ENCODE measurements at regions not wholly inside any gene's neighbourhood (a gene's known extent, or its start where the extent isn't known, plus 50 kb on each side); places are given as distances from the start of the nearest gene placed in this dataset.
"Not testable (repeated sequence)": the region's sequence is repeated elsewhere in the genome, so short reads cannot be mapped to it uniquely, and the experiment has no call there.

DNA sequence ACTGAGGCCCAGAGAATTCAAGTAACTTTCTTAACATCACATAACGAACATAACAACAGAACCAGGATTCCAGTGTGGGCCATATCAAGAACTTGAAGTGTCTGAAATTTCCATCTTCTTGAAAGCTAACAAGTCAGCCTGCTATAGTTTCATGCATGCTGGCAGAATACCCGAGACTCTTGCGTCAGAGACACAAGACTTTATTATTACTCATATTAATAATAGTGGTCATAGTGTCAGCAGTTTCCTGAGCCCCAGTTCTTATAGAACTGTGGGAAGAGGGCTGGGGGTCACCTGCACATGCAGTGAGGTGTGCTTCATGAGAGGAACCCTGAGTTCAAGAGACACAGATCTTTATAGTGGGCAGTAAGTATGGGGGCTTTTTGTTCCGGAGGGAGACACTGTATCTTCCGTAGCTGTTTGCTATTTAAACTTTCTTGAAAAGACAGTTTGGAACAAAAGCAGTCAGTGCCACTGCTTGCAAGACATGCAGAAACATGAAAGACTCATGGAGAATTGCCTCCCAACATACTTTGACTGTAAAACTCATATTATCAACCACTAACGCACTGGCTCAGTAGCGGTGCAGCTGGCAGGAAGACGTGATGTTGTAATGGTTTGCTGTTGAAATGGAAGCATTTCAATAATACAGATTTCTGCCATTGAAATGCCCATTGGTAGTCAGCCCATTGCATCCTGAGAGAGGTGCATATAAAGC lies 339.2 kb downstream of the ADGRL2 start:
- no peak for DNase-seq
- H3K4me3 ChIP-seq, result no peak overlapping the region
- no peaks in the 10 kb centered on the region for H3K36me3 ChIP-seq
- no peaks in the 10 kb centered on the region for H3K27me3 ChIP-seq
- H3K9me3 ChIP-seq, result no peaks in the 10 kb centered on the region
- no peak overlapping the region for H3K27ac ChIP-seq
- intact Hi-C loops (cut with DNase I), result no loop called here
- 95% methylated on average over 8 of the region's 8 CpGs for WGBS, 2 donors
- TF ChIP-seq EP300 (IDR thresholded peaks at IDR 0.05) (no peak), POLR2AphosphoS5 (IDR thresholded peaks at IDR 0.05) (no peak), POLR2A (IDR thresholded peaks at IDR 0.05) (no peak)
- TF ChIP-seq, protein P1, sequence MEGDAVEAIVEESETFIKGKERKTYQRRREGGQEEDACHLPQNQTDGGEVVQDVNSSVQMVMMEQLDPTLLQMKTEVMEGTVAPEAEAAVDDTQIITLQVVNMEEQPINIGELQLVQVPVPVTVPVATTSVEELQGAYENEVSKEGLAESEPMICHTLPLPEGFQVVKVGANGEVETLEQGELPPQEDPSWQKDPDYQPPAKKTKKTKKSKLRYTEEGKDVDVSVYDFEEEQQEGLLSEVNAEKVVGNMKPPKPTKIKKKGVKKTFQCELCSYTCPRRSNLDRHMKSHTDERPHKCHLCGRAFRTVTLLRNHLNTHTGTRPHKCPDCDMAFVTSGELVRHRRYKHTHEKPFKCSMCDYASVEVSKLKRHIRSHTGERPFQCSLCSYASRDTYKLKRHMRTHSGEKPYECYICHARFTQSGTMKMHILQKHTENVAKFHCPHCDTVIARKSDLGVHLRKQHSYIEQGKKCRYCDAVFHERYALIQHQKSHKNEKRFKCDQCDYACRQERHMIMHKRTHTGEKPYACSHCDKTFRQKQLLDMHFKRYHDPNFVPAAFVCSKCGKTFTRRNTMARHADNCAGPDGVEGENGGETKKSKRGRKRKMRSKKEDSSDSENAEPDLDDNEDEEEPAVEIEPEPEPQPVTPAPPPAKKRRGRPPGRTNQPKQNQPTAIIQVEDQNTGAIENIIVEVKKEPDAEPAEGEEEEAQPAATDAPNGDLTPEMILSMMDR (IDR thresholded peaks at IDR 0.05), result no peak
- no peaks in the 10 kb centered on the region for H3K4me1 ChIP-seq

- H3K27me3 ChIP-seq; H3K9me3 ChIP-seq; intact Hi-C loops (cut with DNase I); DNase-seq; H3K36me3 ChIP-seq; H3K4me1 ChIP-seq; H3K4me3 ChIP-seq; H3K27ac ChIP-seq: not testable (repeated sequence)
- 87% methylated on average over 20 of the region's 20 CpGs for WGBS, 2 donors
Measured at GRCh38 chr1:82136351-82136750, 335.6 kb downstream of the ADGRL2 start.

- H3K36me3 ChIP-seq, result no peaks in the 10 kb centered on the region
- H3K4me1 ChIP-seq, result no peaks in the 10 kb centered on the region
- intact Hi-C loops (cut with DNase I), result no loop called here
- no peak for DNase-seq
- WGBS, 2 donors, result 64 to 67% methylated on average over 1 of the region's 1 CpG
- H3K9me3 ChIP-seq, result no peaks in the 10 kb centered on the region
- no peaks in the 10 kb centered on the region for H3K27me3 ChIP-seq
- H3K4me3 ChIP-seq, result no peak overlapping the region
- TF ChIP-seq, protein P1 (IDR thresholded peaks at IDR 0.05), result no peak
- no peak for TF ChIP-seq POLR2AphosphoS5 (IDR thresholded peaks at IDR 0.05)
- H3K27ac ChIP-seq, result no peak overlapping the region
Measured at GRCh38 chr1:82125866-82126265, 325.1 kb downstream of the ADGRL2 start.

GRCh38 chr1:82125119-82125518 lies 324.4 kb downstream of the ADGRL2 start:
- Histone ChIP-seq H3K27me3 (no peaks in the 10 kb centered on the region), H3K4me1 (no peaks in the 10 kb centered on the region), H3K27ac (no peak overlapping the region), H3K9me3 (no peaks in the 10 kb centered on the region), H3K4me3 (no peak overlapping the region), H3K36me3 (no peaks in the 10 kb centered on the region)
- intact Hi-C loops (cut with DNase I), result no loop called here
- TF ChIP-seq POLR2A (IDR thresholded peaks at IDR 0.05), result no peak
- TF ChIP-seq, protein P1 (IDR thresholded peaks at IDR 0.05), result no peak
- no peak for TF ChIP-seq EP300 (IDR thresholded peaks at IDR 0.05)
- no peak for TF ChIP-seq POLR2AphosphoS5 (IDR thresholded peaks at IDR 0.05)
- WGBS, 2 donors, result 89 to 91% methylated on average over 3 of the region's 3 CpGs
- DNase-seq, result no peak

GRCh38 chr1:82121421-82121820 lies 320.7 kb downstream of the ADGRL2 start:
- WGBS, 2 donors, result 89 to 93% methylated on average over 2 of the region's 2 CpGs
- no peaks in the 10 kb centered on the region for H3K4me1 ChIP-seq
- H3K4me3 ChIP-seq, result no peak overlapping the region
- no peaks in the 10 kb centered on the region for H3K27me3 ChIP-seq
- no peak overlapping the region for H3K27ac ChIP-seq
- TF ChIP-seq POLR2A (IDR thresholded peaks at IDR 0.05), result no peak
- TF ChIP-seq EP300 (IDR thresholded peaks at IDR 0.05), result no peak
- TF ChIP-seq, protein P1 (IDR thresholded peaks at IDR 0.05), result no peak
- TF ChIP-seq POLR2AphosphoS5 (IDR thresholded peaks at IDR 0.05), result no peak
- no peaks in the 10 kb centered on the region for H3K36me3 ChIP-seq
- intact Hi-C loops (cut with DNase I), result no loop called here
- DNase-seq, result no peak
- no peaks in the 10 kb centered on the region for H3K9me3 ChIP-seq
